IMR-90 (cell line): ENCODE measurements at regions not wholly inside any gene's neighbourhood (a gene's known extent, or its start where the extent isn't known, plus 50 kb on each side); places are given as distances from the start of the nearest gene placed in this dataset.

Experiments used
- ATAC-seq: fragments of 200-7000 bp; cut with Tn5 transposase; 2 replicates; pipeline ENCODE4 v1.9.1; 2020; ENCODE audit warnings: low read depth, mild to moderate bottlenecking, moderate library complexity
- BruUV-seq: library from RNA; stranded (reverse); fragments of 400-500 nt; replicated peaks from 2 replicates; lab custom pipeline; 2021; lab: Mats Ljungman, UMichigan
- CTCF ChIA-PET: fragments of 300-600 bp; formaldehyde crosslinking; extraction: SDS; loops from one replicate; lab custom pipeline; 2021; ENCODE audit warnings: antibody characterized with exemption; lab: Yijun Ruan, JAX
- POLR2A ChIA-PET: fragments of 300-600 bp; sonication (Branson Sonifier 250); formaldehyde crosslinking; loops from one replicate; lab custom pipeline; 2022; ENCODE audit warnings: antibody characterized with exemption; ENCODE audit not compliant: unreplicated experiment; lab: Charles Lee
- DNase-seq: peaks from one replicate; pipeline ENCODE4 v3.0.0; 2013
- H2AFZ ChIP-seq: replicated peaks from 2 replicates; pipeline ENCODE3; 2013; ENCODE audit warnings: low read length, mild to moderate bottlenecking; ENCODE audit not compliant: poor library complexity
- H2AK5ac ChIP-seq: 2 replicates; pipeline ENCODE4 v1.6.1; 2013; ENCODE audit warnings: low read depth, low read length, inconsistent platforms
- H2AK9ac ChIP-seq: replicated peaks from 2 replicates; pipeline ENCODE3; 2013; ENCODE audit warnings: mild to moderate bottlenecking, low read depth, low read length, moderate library complexity; ENCODE audit not compliant: poor library complexity
- H2BK120ac ChIP-seq: 2 replicates; pipeline ENCODE4 v1.6.1; 2013; ENCODE audit warnings: low read depth, low read length, inconsistent platforms
- H2BK15ac ChIP-seq: 3 replicates; pipeline ENCODE4 v1.6.1; 2013; ENCODE audit warnings: low read depth, low read length, inconsistent platforms
- H2BK20ac ChIP-seq: 2 replicates; pipeline ENCODE4 v1.6.1; 2013; ENCODE audit warnings: low read depth, mild to moderate bottlenecking, inconsistent platforms, low read length, moderate library complexity
- H2BK5ac ChIP-seq: 2 replicates; pipeline ENCODE4 v1.6.1; 2013; ENCODE audit warnings: mild to moderate bottlenecking, low read depth, low read length, inconsistent platforms; ENCODE audit not compliant: poor library complexity, severe bottlenecking
- H3K14ac ChIP-seq: replicated peaks from 2 replicates; pipeline ENCODE4 v1.6.1; 2013; ENCODE audit warnings: low read depth, low read length, inconsistent platforms
- H3K18ac ChIP-seq: 2 replicates; pipeline ENCODE4 v1.6.1; 2013; ENCODE audit warnings: low read depth, low read length, control low read depth
- H3K23ac ChIP-seq: 2 replicates; pipeline ENCODE4 v1.6.1; 2013; ENCODE audit warnings: low read depth, low read length, inconsistent platforms
- H3K27ac ChIP-seq: 2 replicates; pipeline ENCODE4 v1.5.1; 2013; ENCODE audit warnings: mild to moderate bottlenecking, control low read depth, low read length; ENCODE audit not compliant: insufficient read depth
- H3K27me3 ChIP-seq: 2 replicates; pipeline ENCODE4 v1.6.1; 2013; ENCODE audit warnings: low read length; ENCODE audit not compliant: control insufficient read depth, insufficient read depth
- H3K36me3 ChIP-seq: 2 replicates; pipeline ENCODE4 v1.6.1; 2013; ENCODE audit warnings: low read length, mixed read lengths; ENCODE audit not compliant: control insufficient read depth, insufficient read depth
- H3K4ac ChIP-seq: 2 replicates; pipeline ENCODE4 v1.6.1; 2013; ENCODE audit warnings: low read depth, low read length, inconsistent platforms
- H3K4me1 ChIP-seq: 2 replicates; pipeline ENCODE4 v1.6.1; 2013; ENCODE audit warnings: low read length, mixed read lengths; ENCODE audit not compliant: control insufficient read depth, insufficient read depth
- H3K4me2 ChIP-seq: 2 replicates; pipeline ENCODE4 v1.6.1; 2013; ENCODE audit warnings: low read depth, mild to moderate bottlenecking, control low read depth, low read length, moderate library complexity
- H3K4me3 ChIP-seq: 2 replicates; pipeline ENCODE4 v1.5.1; 2013; ENCODE audit warnings: low read depth, mild to moderate bottlenecking, control low read depth, low read length, moderate library complexity; ENCODE audit not compliant: insufficient read depth
- H3K56ac ChIP-seq: 2 replicates; pipeline ENCODE4 v1.6.1; 2013; ENCODE audit warnings: low read length, inconsistent platforms; ENCODE audit not compliant: insufficient read depth; ENCODE audit errors: extremely low read depth
- H3K79me1 ChIP-seq, 2 experiments: 2 replicates each; pipeline ENCODE4 v1.6.1; 2013; ENCODE audit warnings: low read length in 2 of 2, inconsistent platforms in 1 of 2, low read depth in 1 of 2
- H3K9ac ChIP-seq: 2 replicates; pipeline ENCODE4 v1.6.1; 2013; ENCODE audit warnings: low read depth, low read length, control low read depth
- H3K9me1 ChIP-seq: 2 replicates; pipeline ENCODE4 v1.6.1; 2013; ENCODE audit warnings: low read length, inconsistent platforms; ENCODE audit not compliant: insufficient read depth
- H3K9me3 ChIP-seq: 2 replicates; pipeline ENCODE4 v1.6.1; 2013; ENCODE audit warnings: low read length; ENCODE audit not compliant: control insufficient read depth, insufficient read depth
- H4K20me1 ChIP-seq: 2 replicates; pipeline ENCODE4 v1.6.1; 2013; ENCODE audit warnings: low read length, inconsistent platforms; ENCODE audit not compliant: insufficient read depth
- H4K5ac ChIP-seq: 2 replicates; pipeline ENCODE4 v1.6.1; 2013; ENCODE audit warnings: mild to moderate bottlenecking, low read depth, low read length, control low read depth
- H4K8ac ChIP-seq, 2 experiments: 2 replicates each; pipeline ENCODE4 v1.6.1; 2013; ENCODE audit warnings: low read depth in 2 of 2, low read length in 2 of 2, control low read depth in 1 of 2, inconsistent platforms in 1 of 2
- H4K91ac ChIP-seq: 2 replicates; pipeline ENCODE4 v1.6.1; 2013; ENCODE audit warnings: low read depth, low read length, inconsistent platforms; ENCODE audit not compliant: insufficient read depth
- BHLHE40 ChIP-seq: fragments of 150-350 bp; IDR thresholded peaks from 2 replicates; pipeline ENCODE4 v1.6.1; 2016; ENCODE audit warnings: mild to moderate bottlenecking, low read depth, low read length
- CHD1 ChIP-seq: IDR thresholded peaks from 2 replicates; pipeline ENCODE4 v1.6.1; 2012; ENCODE audit warnings: low read depth, low read length, improper control_type of control experiment
- ELK1 ChIP-seq: fragments of 150-350 bp; IDR thresholded peaks from 2 replicates; pipeline ENCODE4 v1.6.1; 2016; ENCODE audit warnings: low read depth, mild to moderate bottlenecking, low read length, moderate library complexity, borderline replicate concordance
- FOS ChIP-seq: fragments of 150-350 bp; IDR thresholded peaks from 2 replicates; pipeline ENCODE4 v1.6.1; 2016; ENCODE audit warnings: low read depth, low read length
- MAFK ChIP-seq: IDR thresholded peaks from 2 replicates; pipeline ENCODE4 v1.6.1; 2012; ENCODE audit warnings: low read depth, low read length, improper control_type of control experiment
- NFE2L2 ChIP-seq: fragments of 150-350 bp; IDR thresholded peaks from 2 replicates; pipeline ENCODE4 v1.6.1; 2016; ENCODE audit warnings: low read depth, mild to moderate bottlenecking, low read length
- POLR2A ChIP-seq: IDR thresholded peaks from 2 replicates; pipeline ENCODE4 v1.6.1; 2012; ENCODE audit warnings: mild to moderate bottlenecking, low read depth, low read length
- RAD21 ChIP-seq: IDR thresholded peaks from 2 replicates; pipeline ENCODE4 v1.6.1; 2012; ENCODE audit warnings: low read length, improper control_type of control experiment
- RCOR1 ChIP-seq: IDR thresholded peaks from 2 replicates; pipeline ENCODE4 v1.6.1; 2012; ENCODE audit warnings: mild to moderate bottlenecking, low read length, improper control_type of control experiment; ENCODE audit not compliant: insufficient replicate concordance
- RFX5 ChIP-seq: IDR thresholded peaks from 2 replicates; pipeline ENCODE4 v1.8.0; 2012; ENCODE audit warnings: low read depth, mild to moderate bottlenecking, low read length, moderate library complexity
- SMC3 ChIP-seq: fragments of 150-350 bp; IDR thresholded peaks from 2 replicates; pipeline ENCODE4 v1.6.1; 2016; ENCODE audit warnings: low read depth, mild to moderate bottlenecking, antibody characterized with exemption, low read length, moderate library complexity
- WGBS, 2 experiments: methylation state at CpG; one replicate each; pipeline versions ENCODE4 v1.1.5 to v1.1.7; 2013; ENCODE audit warnings: missing lambda C conversion rate in 2 of 2; ENCODE audit not compliant: insufficient read length in 1 of 2; ENCODE audit errors: extremely low coverage in 2 of 2; 5-methylcytosine and 5-hydroxymethylcytosine counted together
- dilution Hi-C: fragments of 300-500 bp; cut with HindIII; formaldehyde crosslinking; loops from one replicate; pipeline ENCODE4 v1.14.3; 2018; ENCODE audit warnings: low sequenced_read_pairs; ENCODE audit not compliant: unreplicated experiment
- in situ Hi-C: fragments of 300-500 bp; cut with MboI; formaldehyde crosslinking; loops from 3 replicates; pipeline ENCODE4 v1.14.3; 2019; ENCODE audit warnings: low sequenced_read_pairs, inconsistent platforms, mixed read lengths
- intact Hi-C: fragments of 100-400 bp; cut with micrococcal nuclease; formaldehyde crosslinking; loops from 2 replicates; pipeline ENCODE4 v1.10.0; 2022

- Histone ChIP-seq H3K56ac (no peak overlapping the region), H3K9ac (no peak overlapping the region), H4K5ac (no peak overlapping the region), H2BK15ac (no peak overlapping the region), H3K23ac (no peak overlapping the region), H3K18ac (no peak overlapping the region), H2AK9ac (no peak overlapping the region), H3K27ac (no peak overlapping the region), H3K27me3 (peaks cover 6% of the 10 kb centered on the region), H3K9me3 (no peaks in the 10 kb centered on the region), H3K4ac (no peak overlapping the region), H4K8ac (no peak overlapping the region), H4K20me1 (no peaks in the 10 kb centered on the region), H3K14ac (no peak overlapping the region), H2AFZ (no peak overlapping the region), H2AK5ac (no peak overlapping the region), H3K9me1 (no peaks in the 10 kb centered on the region), H3K36me3 (no peaks in the 10 kb centered on the region), H3K4me1 (no peaks in the 10 kb centered on the region), H3K79me1 (no peaks in the 10 kb centered on the region), H3K4me2 (no peak overlapping the region), H4K91ac (no peak overlapping the region), H2BK20ac (no peak overlapping the region), H2BK120ac (no peak overlapping the region), H3K4me3 (no peak overlapping the region), H2BK5ac (no peak overlapping the region)
- CTCF ChIA-PET, result no interaction called here
- POLR2A ChIA-PET, result no interaction called here
- ATAC-seq (no peak), DNase-seq (no peak)
- dilution Hi-C loops, result no loop called here
- intact Hi-C loops, result no loop called here
- no CpG with 5 or more reads among the region's 2 CpGs for WGBS, 2 experiments
- no TSS peak for BruUV-seq
- TF ChIP-seq RCOR1 (no peak), RFX5 (no peak), ELK1 (no peak), NFE2L2 (no peak), POLR2A (no peak), FOS (no peak), SMC3 (no peak), MAFK (no peak), RAD21 (no peak), BHLHE40 (no peak), CHD1 (no peak)
- in situ Hi-C loops, result no loop called here
Measured at GRCh38 chr17:15048381-15048780, 216.7 kb downstream of the PMP22 start.
